ENCODE measurements at regions not wholly inside any gene's neighbourhood (a gene's known extent, or its start where the extent isn't known, plus 50 kb on each side); places are given as distances from the start of the nearest gene placed in this dataset.

DNA sequence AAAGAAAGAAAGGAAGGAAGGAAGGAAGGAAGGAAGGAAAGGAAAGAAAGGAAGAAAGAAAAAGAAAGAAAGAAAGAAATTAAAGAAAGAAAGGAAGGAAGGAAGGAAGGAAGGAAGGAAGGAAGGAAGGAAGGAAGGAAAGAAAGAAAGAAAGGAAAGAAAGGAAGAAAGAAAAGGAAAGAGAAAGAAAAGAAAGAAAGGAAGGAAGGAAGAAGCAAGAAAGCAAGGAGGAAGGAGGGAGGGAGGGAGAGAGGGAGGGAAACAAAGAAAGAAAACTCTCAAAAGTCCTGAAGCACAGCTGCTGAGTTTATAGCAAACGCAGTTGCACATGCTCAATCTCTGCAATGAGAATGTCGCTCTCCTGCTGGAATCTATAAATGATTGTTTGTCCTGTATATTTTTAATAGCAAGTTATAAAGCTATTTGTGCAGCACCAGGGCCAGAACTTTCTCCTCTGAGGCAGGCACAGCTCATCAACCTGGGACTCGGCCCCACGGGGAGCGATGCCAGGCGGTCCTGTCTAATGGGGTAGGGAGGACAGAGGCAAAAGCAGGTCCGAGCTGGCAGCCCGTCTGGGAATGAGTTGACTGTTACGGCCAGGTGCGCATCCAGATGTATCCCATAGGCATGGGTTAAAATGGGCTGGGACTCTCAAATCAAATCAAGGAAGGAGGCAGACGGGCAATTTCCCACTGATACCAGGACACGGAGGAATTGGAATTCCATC, 118.0 kb upstream of the PFKP start:
- no peak for DNase-seq

DNA sequence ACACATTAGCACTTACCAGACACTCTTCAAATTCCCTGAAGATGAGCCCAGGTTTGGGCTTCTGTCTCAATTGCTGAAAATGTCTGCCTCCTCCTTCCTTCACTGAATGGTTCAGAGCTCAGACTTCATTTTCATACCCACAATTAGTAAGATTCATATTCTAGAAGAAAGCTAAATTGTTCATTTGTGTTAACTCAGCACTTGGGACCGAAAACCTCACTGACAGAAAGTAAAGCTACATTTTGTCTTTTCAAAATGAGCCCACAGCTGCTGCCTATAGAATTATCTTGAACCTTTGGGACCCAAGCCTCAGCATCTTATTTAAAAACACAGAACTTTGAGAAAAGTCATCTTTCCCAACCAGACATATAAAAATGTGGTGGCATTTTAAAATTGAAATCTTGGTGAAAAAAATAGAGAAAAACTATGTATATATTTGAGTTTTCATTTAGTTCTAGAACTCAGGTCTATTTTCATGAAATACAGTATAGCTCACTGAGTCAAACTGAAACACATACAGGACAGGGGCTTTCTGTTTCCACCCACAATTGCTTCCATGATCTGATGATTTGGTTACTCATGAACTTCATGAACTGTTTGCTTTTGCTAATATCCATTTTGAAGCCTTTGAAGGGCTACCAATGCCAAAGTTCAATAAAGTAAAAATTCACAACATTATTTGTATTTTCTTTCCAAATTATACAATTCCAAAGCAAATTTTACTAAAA, 119.1 kb upstream of the PFKP start:
- DNase-seq: no peak

DNA sequence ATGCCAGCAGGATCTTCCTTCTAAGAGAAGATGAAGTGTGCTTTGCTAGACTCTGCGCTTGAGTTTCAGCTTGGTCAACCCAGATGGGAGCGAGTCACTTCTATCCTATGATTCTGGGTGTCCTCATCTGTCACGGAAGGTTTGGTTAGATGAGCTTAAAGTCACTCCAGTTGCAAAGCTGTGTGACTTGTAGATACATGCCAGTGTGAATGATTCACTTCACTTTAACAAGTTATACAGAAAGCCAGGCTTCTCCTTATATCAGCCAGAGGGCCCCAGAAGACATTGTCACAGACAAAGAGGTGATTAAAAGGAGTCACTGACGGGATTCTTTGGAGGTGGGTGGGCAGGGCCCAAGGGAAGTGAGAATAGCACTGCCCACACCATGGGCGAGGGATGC, 122.6 kb upstream of the PFKP start:
- DNase-seq: no peak

DNA sequence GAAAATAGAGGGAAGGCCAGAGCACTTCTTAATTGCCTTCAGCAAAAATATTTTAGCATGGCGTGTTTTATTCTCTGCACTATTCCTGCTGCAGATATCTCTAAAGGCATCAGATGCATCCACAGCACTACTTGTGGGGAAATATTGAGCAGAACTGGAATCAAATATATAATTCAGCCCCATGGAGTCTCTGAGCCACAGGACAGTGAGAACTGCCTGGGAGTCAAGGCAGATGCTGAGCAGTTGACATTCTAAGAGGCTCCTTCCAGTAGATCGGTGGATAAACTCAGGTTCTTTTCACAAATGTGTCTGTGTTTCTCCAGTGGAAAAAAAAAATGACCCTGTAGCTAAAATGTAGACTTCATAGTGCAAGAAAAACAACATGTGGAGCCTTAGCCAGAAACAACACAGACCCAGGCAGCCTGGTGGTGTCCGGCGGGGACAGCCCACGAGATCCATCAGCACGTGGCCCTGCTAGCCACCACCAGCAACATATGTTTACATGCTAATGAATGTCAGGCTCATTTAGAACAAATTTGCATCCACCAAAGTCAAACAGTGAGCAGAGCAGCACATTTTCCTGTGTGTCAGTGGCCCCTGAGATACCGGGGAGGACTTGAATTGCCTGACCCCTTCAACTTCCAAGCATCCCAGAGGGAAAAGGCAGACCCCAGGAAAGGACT, 123.3 kb upstream of the PFKP start:
- no peak for DNase-seq

DNA sequence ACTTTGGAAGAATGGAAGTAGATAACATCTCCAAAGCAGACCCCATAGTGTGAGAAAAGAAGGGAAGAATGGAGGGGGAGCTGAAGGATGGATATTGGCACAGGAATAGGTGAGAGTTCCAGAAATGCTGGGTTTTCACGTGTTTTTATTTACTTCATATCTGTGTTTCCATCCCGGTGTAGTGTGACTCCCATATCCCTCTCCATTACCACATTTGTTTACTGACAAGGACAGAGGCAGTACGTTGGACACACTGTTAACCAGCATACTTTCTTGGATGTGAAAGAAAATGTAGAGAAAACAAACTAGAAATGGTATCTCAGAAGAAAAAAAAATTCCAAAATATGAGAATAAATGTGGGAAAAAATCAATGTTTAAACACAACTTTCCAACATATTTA, 124.4 kb upstream of the PFKP start:
- no peak for DNase-seq

DNA sequence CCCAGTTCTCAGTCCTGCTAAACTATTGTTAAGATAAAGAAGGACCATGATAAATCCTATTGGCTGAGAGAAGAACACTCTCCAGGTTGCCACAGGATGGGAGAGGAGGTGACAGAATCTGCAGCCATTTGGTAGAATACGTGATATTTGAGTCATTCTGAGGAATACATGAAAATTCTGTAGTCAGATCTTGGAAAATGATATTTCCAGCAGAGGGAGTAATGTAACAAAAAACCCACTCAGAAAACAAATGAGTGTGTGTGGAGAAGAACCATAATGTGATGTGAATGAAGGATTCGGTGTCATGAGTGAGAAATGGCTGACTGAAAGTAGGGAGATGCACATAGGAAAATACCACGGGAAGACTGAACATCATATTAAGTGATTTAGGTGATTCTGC, 128.5 kb upstream of the PFKP start:
- no peak for DNase-seq

DNA sequence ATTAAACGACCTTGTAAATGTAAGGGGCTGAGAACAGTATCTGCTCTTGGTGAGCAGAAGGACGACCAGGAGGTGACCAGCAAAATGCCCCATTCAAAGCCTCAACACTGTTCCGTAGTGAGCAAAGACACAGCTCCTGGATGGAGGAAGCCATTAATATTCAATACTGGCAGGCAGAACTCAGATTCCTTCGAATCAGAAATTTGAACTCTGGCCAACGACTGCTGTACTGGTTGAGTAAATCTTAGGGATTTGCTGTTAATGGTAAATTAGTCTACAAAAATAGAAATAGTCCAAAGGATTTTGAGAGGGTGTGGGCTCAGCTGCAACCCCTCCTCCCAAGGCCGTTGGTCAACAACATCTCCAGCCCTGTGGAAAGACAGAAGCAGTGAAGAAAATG, 130.5 kb upstream of the PFKP start:
- DNase-seq: no peak

DNA sequence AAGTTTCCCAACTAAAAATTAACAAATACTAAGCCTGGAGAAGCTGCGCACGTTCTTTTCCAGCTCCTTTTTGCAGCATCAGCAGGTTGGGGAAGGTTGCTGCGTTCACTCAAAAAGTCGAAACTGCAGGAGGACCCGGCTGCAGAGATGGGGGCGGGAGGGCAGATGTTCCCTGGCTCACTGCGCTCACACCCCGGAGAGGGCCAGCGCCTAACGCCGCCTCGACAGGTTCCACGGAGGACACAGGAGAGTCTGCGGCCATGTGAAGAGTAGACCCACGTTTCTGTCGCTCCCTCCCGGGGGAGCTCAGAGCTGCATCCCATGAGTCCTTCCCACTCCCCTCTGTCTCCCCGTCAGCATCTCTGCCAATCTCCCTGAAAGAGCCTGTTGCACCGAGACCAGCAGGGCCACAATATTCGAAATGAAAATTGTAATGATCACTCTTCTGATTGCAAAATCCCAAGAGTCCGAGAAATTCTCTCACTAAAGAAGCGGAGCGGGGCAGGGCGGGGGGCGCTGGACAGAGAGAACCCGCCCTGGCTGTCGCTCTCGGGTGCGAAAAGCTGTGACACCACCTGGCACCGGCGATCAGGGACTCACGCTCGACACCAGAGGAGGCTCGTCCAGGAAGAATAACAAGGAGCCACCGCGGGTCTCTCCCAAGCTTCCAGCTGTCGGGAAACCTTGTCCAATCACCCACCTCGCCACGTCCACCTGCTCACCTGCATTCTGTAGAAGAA, 131.5 kb upstream of the PFKP start:
- DNase-seq: no peak

DNA sequence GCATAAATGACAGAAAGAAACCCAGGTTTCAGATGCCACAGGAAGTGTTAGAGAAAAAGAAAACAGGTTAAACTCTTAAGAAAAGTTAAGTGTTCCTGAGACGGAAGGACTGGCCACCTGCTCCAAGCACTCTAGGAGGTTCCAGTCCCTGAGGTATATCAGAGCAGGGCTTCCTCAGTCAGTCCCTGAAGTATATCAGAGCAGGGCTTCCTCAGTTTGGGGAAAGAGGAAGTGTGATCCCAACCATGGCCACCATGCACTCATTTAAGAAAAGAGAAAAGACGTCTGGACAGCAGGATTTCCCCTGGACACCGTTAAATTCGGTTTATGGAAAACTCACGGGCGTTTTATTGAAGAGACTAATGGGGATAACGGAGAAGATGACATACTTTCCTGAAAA, 133.4 kb upstream of the PFKP start:
- no peak for DNase-seq

DNA sequence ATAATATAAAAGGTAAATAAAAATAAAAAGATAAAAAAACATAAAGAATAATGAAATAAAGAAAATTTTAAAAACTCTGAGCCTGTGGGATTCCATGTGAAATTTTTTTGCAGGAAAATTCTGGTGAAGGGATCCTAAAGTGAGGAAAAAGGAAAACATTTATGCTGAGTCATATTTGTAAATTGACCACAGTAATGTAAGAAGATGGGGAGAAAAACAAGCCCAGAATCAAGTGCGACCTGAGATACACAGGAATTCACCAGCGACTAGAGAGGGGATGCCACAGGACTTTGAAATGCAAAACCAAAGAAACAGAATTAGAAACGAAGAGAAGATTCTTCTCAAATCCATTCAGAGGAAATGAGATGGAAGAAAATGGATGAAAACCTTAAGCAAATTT, 133.8 kb upstream of the PFKP start:
- no peak for DNase-seq

DNA sequence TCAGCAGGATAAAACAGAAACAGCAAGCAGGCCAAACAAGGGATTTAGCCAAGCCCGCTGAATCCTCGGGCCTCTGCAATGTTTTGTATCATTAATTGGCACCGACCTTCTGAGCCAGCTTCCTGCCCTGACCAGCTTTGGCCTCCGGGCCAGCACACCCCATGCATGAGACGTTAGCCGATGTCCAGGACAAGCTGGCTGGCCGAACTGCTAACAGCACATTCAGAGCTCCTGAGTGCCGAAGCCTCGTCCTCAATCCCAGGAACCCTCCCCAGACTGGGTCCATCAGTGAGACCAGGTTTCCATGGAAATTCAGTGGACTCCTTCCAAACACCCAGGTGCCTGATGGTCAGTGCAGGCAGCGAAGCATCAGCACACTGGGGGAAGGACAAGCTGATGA, 134.3 kb upstream of the PFKP start:
- no peak for DNase-seq

DNA sequence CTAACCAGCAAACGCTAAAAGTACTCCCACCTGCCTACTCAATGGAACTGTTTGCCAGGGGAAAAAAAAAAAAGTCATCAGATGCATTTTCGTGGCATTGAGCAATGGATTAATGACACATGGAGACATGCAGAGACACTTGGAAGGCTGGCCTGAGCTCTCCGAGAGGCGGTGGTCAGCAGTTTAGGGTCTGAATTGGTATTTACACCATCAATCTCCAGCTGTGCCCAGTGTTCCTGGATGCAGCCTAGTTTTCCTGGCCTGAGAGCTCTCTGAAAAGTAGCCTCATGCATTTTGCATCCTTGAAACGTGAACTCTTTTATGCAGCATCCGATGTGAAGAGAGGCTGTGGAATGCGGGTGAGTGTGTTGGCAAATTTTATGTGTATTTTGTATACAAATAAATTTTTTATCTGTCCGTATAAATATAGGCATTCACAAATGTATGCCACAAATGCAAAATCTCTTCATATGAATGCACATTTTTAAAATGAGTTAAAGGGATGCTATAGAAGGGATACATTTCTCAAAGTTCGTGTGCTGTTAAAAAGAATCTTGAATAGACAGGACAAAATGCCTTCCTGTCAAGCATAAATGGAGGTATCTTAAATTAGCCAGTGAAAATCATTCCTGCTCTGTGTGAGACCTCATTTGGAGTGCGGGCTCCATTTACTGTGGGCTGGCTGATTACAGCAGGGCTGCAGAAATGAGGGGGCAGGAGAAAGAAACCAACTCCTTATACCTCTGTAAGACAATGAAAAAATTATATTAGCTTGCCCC, 137.7 kb upstream of the PFKP start:
- no peak for DNase-seq

DNA sequence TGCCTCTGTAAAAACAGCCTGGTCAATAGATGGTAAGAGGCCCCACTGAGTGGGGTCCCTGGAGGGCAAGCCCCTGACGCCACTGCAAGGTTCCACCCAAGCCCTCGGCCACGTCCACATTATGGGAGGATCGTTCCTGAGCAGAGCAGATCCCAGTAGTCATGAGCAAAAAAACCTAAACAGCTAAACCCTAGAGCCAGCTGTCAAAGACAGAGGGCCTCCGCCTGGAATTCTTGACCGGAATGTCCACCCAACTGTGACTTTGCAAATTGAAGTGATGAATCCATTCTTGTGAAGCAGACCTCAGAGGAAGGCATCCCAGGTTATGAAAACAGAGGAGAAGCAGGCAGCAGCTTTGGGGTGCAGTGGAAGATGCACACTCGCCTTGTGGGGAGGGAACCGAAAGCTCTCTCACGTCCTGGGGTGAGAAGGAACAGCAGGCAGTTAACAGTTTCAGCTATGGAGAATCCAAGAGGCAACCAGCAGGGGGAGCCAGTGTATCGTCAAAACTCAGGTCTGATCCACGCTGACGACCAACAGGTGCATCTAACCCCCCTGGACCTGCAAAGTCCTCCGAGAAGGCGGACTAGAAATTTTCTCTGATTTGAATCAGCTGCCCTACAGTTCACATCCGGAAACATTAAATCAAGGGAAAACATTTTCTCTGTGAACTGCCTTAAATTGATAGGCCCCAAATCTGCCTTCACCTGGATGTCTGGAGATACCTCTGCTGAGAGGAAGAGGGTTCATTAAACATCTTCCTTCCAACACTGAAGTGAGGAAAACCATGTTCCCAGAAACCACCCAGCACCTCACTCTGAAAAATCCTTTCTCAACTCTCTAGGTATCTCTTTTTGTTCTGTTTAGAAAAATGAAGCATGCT, 139.1 kb upstream of the PFKP start:
- DNase-seq: no peak

DNA sequence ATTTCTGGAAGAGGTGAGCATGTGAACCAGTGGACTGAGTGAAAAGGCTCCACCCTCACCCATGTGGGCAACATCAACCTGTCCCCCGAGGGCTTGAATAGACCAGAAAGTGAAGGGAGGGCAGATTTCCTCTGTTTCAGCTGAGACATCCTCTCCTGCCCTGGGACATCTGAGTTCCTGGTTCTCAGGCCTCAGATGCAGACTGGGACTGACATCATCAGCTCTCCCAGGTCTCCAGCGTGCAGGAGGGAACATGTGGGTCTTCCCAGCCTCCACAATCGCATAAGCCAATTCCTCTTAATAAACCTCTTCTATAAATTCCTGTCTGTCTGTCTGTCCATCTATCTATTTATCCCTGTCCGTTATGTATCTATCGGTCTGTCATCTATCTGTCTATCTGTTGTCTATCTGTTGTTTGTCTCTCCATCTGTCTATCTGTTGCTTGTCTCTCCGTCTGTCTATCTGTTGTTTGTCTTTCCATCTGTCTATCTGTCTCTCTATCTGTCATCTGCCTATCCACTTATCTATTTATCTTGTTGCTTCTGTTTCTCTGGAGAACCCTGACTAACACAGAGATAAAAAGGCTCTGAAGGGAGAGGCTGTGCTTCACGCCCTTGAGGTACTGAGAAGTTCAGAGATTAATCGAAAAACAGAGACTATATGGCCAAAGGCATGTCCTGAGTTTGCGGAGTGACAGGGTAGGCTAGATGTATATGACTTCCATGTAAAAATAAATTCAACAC, 140.3 kb upstream of the PFKP start:
- DNase-seq: no peak

DNA sequence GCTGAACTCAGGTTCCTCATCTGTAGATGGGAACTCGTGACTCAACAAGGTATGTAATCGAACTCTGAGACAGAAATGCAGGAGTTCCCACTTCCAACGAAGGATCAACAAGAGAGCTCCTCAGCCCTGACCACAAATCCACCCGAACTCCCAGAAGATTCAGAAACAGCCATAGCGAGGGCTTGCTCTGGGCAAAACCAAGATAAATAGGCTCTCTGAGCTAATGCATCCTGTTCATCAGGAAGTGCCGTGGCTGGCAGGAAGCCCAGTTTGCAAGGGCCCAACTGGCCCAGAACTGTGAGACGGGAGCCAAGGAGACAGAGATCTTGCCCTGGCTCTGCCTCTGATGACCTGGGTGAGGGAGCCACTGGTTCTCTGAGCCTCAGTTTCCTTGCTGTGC, 141.7 kb upstream of the PFKP start:
- no peak for DNase-seq

DNA sequence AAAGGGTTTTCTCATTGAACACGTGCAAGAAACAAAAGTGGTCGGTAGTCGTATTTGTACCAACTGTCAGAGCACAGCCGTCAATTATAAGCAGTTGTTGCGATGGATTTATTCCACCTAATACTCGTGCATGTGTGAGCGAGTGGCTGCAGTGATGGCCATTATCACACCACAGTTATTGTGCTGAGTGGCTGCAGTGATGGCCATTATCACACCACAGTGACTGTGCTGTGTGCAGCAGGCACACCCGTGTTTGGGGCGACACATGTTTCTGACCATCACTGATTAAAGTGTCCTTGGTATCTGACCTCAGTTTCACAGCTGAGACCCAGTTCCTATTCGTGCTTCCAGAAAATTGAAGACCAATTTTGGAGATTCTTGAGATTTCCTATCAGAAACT, 142.9 kb upstream of the PFKP start:
- no peak for DNase-seq

DNA sequence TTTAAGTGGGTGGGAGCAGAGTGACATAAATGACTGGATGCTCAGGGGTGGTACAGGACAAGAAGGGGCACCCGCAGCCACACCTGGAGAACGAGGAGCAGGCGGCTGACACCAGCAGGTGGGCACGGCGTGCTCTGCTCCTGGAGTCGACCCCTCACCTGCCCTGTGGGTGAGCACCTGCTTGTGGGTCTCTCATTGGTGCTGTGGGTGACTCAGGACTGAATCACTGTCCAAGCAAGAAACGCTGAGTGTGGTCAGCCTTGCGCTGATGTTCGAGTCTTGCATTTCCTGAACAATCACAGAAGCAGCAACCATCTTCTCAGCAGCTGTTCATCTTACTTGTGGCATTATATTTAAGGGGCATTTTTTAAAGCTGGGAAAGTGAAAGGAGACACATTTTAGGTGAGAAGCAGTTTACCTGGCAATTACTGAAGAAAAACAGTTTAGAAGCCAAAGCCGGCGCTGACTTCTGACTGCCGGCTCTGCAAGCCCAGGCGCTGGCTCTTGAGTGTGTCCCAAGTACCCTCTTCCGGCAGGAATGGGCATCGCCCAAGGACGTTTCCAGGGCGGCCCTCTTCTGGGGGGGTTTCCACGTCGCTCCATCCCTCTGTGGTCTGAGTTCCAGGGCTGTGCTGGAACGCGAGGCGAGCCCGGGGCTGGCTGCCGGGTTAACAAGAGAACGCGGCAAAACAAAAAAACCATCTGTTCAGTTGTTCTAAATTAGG, 145.2 kb upstream of the PFKP start:
- no peak for DNase-seq

DNA sequence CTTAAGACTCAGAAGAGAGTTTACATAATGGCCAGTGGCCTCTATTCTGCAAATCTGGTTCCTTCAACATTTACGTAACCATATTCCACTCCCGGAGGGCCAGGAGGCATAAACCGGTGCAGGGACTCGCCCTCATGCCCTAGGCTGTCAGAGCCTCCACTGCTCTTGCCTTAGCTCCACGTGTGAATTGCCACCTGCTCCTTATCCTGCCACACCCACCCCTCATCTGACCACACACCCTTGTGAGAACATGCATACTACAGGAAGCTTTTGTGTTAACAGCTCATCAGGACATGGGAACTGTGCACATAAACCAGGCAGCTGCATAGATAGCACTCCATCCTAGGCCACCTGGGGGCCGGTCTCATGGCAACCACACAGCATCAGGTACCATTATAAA, 146.7 kb upstream of the PFKP start:
- DNase-seq: no peak

DNA sequence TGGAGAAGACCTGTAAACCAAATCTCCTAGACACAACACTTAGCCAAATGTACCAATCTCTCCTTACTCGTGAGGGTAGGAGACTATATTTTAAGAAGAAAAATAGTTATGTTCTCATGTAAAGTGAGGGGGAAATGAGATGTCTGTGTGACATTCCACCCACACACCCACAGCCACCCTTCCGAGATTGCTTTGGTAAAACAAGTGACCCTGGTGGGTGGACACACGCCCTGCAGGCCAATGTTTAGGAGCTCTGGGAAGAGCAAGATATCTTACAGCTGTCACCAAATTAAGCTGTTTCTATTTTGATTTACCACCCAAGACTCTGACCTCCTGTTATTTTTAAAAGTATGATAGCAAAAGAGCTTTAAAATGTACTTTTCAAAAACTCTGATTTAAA, 147.2 kb upstream of the PFKP start:
- DNase-seq: no peak

DNA sequence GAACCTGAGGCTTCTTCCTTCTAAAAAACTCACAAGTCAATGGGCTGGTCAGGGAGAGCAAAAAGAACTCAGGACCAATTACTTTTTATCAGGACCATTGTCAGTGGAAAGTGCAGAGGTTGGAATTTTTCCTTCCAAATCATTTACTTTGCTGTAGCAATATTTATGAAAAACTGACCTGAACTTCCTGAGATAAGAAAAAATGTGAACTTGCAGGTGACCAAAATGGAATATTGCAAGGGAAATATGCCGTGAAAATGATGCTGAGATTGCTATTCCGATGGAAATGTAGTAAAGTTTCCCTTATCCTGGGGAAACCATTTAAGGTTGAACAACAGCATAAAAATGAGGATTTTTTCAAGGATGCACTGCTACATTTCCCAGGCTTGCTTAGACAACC, 148.3 kb upstream of the PFKP start:
- no peak for DNase-seq
